WTC11 (cell line): ENCODE measurements at regions not wholly inside any gene's neighbourhood (a gene's known extent, or its start where the extent isn't known, plus 50 kb on each side); places are given as distances from the start of the nearest gene placed in this dataset.

Experiments
- CTCF ChIP-seq: fragments of 200-600 bp; IDR thresholded peaks from 2 replicates; pipeline ENCODE4 v1.8.0; 2022; ENCODE audit warnings: antibody characterized with exemption
- GABPB1 ChIP-seq: sonication (generic); formaldehyde crosslinking; IDR thresholded peaks from 2 replicates; pipeline ENCODE4 v1.8.1; 2023; ENCODE audit warnings: mild to moderate bottlenecking, missing genetic modification reagents
- IRF2 ChIP-seq: sonication (generic); formaldehyde crosslinking; IDR thresholded peaks from 2 replicates; pipeline ENCODE4 v1.8.0; 2022; ENCODE audit warnings: low read depth, missing genetic modification reagents, borderline replicate concordance
- SMAD4 ChIP-seq: sonication (generic); formaldehyde crosslinking; IDR thresholded peaks from 2 replicates; pipeline ENCODE4 v1.8.0; 2022; ENCODE audit warnings: mild to moderate bottlenecking, missing genetic modification reagents
- SP1 ChIP-seq: sonication (generic); formaldehyde crosslinking; conservative IDR thresholded peaks from 2 replicates; pipeline ENCODE4 v1.8.1; 2022; ENCODE audit warnings: missing genetic modification reagents
- ZNF138 ChIP-seq: sonication (generic); formaldehyde crosslinking; conservative IDR thresholded peaks from 2 replicates; pipeline ENCODE4 v1.8.1; 2022; ENCODE audit warnings: mild to moderate bottlenecking, moderate library complexity, missing genetic modification reagents
- TF ChIP-seq, protein P1 (sequence below): sonication (generic); formaldehyde crosslinking; IDR thresholded peaks from 2 replicates; pipeline ENCODE4 v1.8.1; 2022; ENCODE audit warnings: mild to moderate bottlenecking, moderate library complexity, missing genetic modification reagents
- TF ChIP-seq, protein P2 (sequence below): sonication (generic); formaldehyde crosslinking; IDR thresholded peaks from 2 replicates; pipeline ENCODE4 v1.8.0; 2023; ENCODE audit warnings: mild to moderate bottlenecking, missing genetic modification reagents
- TF ChIP-seq, protein P3 (sequence below): sonication (generic); formaldehyde crosslinking; IDR thresholded peaks from 2 replicates; pipeline ENCODE4 v1.8.1; 2023; ENCODE audit warnings: mild to moderate bottlenecking, missing genetic modification reagents, moderate library complexity

DNA sequence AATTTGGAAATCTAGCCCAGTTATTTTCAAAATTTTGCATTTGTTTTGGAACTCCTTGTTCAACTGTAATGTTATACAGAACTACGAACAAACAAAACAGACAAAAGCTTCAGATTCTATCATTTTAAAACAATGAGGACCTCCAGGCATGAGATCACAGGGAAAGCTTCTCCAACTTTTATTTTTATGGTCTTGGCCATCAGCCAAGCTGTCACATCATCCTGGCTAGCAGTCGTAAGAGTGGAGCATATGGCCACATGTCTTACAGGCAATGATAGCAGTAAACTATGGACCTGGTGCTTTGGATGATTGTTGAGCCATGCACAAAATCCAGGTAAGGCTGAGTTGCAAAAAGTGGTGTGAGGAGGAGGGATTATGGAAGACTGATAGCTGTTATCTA lies 299.6 kb downstream of the LMX1A start:
- TF ChIP-seq CTCF (no peak), SMAD4 (CRISPR knock-in tag) (no peak), IRF2 (CRISPR knock-in tag) (no peak), ZNF138 (no peak), SP1 (CRISPR knock-in tag) (no peak), GABPB1 (no peak)
- TF ChIP-seq, protein P1, sequence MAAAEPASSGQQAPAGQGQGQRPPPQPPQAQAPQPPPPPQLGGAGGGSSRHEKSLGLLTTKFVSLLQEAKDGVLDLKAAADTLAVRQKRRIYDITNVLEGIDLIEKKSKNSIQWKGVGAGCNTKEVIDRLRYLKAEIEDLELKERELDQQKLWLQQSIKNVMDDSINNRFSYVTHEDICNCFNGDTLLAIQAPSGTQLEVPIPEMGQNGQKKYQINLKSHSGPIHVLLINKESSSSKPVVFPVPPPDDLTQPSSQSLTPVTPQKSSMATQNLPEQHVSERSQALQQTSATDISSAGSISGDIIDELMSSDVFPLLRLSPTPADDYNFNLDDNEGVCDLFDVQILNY: no peak
- TF ChIP-seq, protein P2, sequence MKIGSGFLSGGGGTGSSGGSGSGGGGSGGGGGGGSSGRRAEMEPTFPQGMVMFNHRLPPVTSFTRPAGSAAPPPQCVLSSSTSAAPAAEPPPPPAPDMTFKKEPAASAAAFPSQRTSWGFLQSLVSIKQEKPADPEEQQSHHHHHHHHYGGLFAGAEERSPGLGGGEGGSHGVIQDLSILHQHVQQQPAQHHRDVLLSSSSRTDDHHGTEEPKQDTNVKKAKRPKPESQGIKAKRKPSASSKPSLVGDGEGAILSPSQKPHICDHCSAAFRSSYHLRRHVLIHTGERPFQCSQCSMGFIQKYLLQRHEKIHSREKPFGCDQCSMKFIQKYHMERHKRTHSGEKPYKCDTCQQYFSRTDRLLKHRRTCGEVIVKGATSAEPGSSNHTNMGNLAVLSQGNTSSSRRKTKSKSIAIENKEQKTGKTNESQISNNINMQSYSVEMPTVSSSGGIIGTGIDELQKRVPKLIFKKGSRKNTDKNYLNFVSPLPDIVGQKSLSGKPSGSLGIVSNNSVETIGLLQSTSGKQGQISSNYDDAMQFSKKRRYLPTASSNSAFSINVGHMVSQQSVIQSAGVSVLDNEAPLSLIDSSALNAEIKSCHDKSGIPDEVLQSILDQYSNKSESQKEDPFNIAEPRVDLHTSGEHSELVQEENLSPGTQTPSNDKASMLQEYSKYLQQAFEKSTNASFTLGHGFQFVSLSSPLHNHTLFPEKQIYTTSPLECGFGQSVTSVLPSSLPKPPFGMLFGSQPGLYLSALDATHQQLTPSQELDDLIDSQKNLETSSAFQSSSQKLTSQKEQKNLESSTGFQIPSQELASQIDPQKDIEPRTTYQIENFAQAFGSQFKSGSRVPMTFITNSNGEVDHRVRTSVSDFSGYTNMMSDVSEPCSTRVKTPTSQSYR (CRISPR knock-in tag): no peak
- TF ChIP-seq, protein P3, sequence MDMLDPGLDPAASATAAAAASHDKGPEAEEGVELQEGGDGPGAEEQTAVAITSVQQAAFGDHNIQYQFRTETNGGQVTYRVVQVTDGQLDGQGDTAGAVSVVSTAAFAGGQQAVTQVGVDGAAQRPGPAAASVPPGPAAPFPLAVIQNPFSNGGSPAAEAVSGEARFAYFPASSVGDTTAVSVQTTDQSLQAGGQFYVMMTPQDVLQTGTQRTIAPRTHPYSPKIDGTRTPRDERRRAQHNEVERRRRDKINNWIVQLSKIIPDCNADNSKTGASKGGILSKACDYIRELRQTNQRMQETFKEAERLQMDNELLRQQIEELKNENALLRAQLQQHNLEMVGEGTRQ (CRISPR knock-in tag): no peak
